WTC11 (cell line): ENCODE measurements at regions not wholly inside any gene's neighbourhood (a gene's known extent, or its start where the extent isn't known, plus 50 kb on each side); places are given as distances from the start of the nearest gene placed in this dataset.

ENCODE experiments used
- ATAC-seq: fragments of 200-7000 bp; cut with Tn5 transposase; 2 replicates; pipeline ENCODE4 v1.10.0; 2021; ENCODE audit warnings: mild to moderate bottlenecking, moderate library complexity
- CTCF ChIA-PET: fragments of 300-600 bp; sonication (Branson Sonifier 250); formaldehyde crosslinking; loops from one replicate; lab custom pipeline; 2021; ENCODE audit warnings: antibody characterized with exemption; lab: Charles Lee
- POLR2A ChIA-PET: fragments of 350-600 bp; sonication (Branson Sonifier 250); formaldehyde crosslinking; loops from one replicate; lab custom pipeline; 2021; ENCODE audit warnings: antibody characterized with exemption; lab: Charles Lee
- DNase-seq: peaks from one replicate; pipeline ENCODE4 v3.0.0; 2021; ENCODE audit warnings: low spot score
- H3K27ac Mint-ChIP-seq: 2 replicates; pipeline ENCODE4 v1.8.0; 2021; ENCODE audit warnings: mixed read lengths
- H3K27me3 Mint-ChIP-seq: 2 replicates; pipeline ENCODE4 v1.8.0; 2021; ENCODE audit warnings: low read depth, mild to moderate bottlenecking, moderate library complexity, mixed read lengths
- H3K36me3 Mint-ChIP-seq: 2 replicates; pipeline ENCODE4 v1.8.0; 2021; ENCODE audit warnings: mixed read lengths
- H3K4me1 Mint-ChIP-seq: 2 replicates; pipeline ENCODE4 v1.8.0; 2022; ENCODE audit warnings: mixed read lengths
- H3K4me3 Mint-ChIP-seq: 2 replicates; pipeline ENCODE4 v1.8.0; 2021; ENCODE audit warnings: mild to moderate bottlenecking, moderate library complexity, mixed read lengths
- H3K9me3 Mint-ChIP-seq: 2 replicates; pipeline ENCODE4 v1.8.0; 2021; ENCODE audit warnings: mixed read lengths
- AR ChIP-seq: fragments of 250-450 bp; sonication (Bioruptor Pico); IDR thresholded peaks from 2 replicates; pipeline ENCODE4 v1.9.0; 2021; ENCODE audit warnings: mild to moderate bottlenecking
- CBFB ChIP-seq: sonication (generic); formaldehyde crosslinking; IDR thresholded peaks from 2 replicates; pipeline ENCODE4 v1.8.1; 2022; ENCODE audit warnings: mild to moderate bottlenecking, low read depth, missing genetic modification reagents
- GABPB1 ChIP-seq: sonication (generic); formaldehyde crosslinking; IDR thresholded peaks from 2 replicates; pipeline ENCODE4 v1.8.1; 2023; ENCODE audit warnings: mild to moderate bottlenecking, missing genetic modification reagents
- KAT7 ChIP-seq: sonication (generic); formaldehyde crosslinking; IDR thresholded peaks from 2 replicates; pipeline ENCODE4 v1.8.1; 2023; ENCODE audit warnings: missing genetic modification reagents, mild to moderate bottlenecking, borderline replicate concordance
- MAX ChIP-seq: sonication (generic); formaldehyde crosslinking; IDR thresholded peaks from 2 replicates; pipeline ENCODE4 v1.8.0; 2022; ENCODE audit warnings: mild to moderate bottlenecking, missing genetic modification reagents
- RELA ChIP-seq: sonication (generic); formaldehyde crosslinking; IDR thresholded peaks from 2 replicates; pipeline ENCODE4 v1.8.1; 2022; ENCODE audit warnings: missing genetic modification reagents, mild to moderate bottlenecking, borderline replicate concordance
- TCF7 ChIP-seq: sonication (generic); formaldehyde crosslinking; IDR thresholded peaks from 2 replicates; pipeline ENCODE4 v1.8.0; 2022; ENCODE audit warnings: mild to moderate bottlenecking, low read depth, missing genetic modification reagents, moderate library complexity
- TEAD1 ChIP-seq: sonication (generic); formaldehyde crosslinking; IDR thresholded peaks from 2 replicates; pipeline ENCODE4 v1.8.0; 2022; ENCODE audit warnings: mild to moderate bottlenecking, missing genetic modification reagents
- ZNF138 ChIP-seq: sonication (generic); formaldehyde crosslinking; conservative IDR thresholded peaks from 2 replicates; pipeline ENCODE4 v1.8.1; 2022; ENCODE audit warnings: mild to moderate bottlenecking, moderate library complexity, missing genetic modification reagents
- ZNF396 ChIP-seq: fragments of 250-450 bp; sonication (Bioruptor Pico); IDR thresholded peaks from 2 replicates; pipeline ENCODE4 v1.8.0; 2021; ENCODE audit warnings: mild to moderate bottlenecking, moderate library complexity, borderline replicate concordance
- ZNF416 ChIP-seq: fragments of 250-450 bp; sonication (Bioruptor Pico); IDR thresholded peaks from 2 replicates; pipeline ENCODE4 v1.9.0; 2021; ENCODE audit warnings: mild to moderate bottlenecking, inconsistent platforms
- TF ChIP-seq, protein P1 (sequence below): fragments of 200-600 bp; IDR thresholded peaks from 2 replicates; pipeline ENCODE4 v1.8.0; 2022; ENCODE audit warnings: antibody characterized with exemption
- TF ChIP-seq, protein P2 (sequence below): sonication (generic); formaldehyde crosslinking; IDR thresholded peaks from 2 replicates; pipeline ENCODE4 v1.8.1; 2023; ENCODE audit warnings: mild to moderate bottlenecking, missing genetic modification reagents, borderline replicate concordance
- TF ChIP-seq, protein P3 (sequence below): sonication (generic); formaldehyde crosslinking; IDR thresholded peaks from 2 replicates; pipeline ENCODE4 v1.8.1; 2022; ENCODE audit warnings: missing genetic modification reagents, borderline replicate concordance
- TF ChIP-seq, protein P4 (sequence below): sonication (generic); formaldehyde crosslinking; IDR thresholded peaks from 2 replicates; pipeline ENCODE4 v1.8.0; 2023; ENCODE audit warnings: mild to moderate bottlenecking, missing genetic modification reagents
- TF ChIP-seq, protein P5 (sequence below): fragments of 250-450 bp; sonication (Bioruptor Pico); IDR thresholded peaks from 2 replicates; pipeline ENCODE4 v1.9.0; 2021; ENCODE audit warnings: moderate library complexity, mild to moderate bottlenecking, inconsistent platforms, borderline replicate concordance

DNA sequence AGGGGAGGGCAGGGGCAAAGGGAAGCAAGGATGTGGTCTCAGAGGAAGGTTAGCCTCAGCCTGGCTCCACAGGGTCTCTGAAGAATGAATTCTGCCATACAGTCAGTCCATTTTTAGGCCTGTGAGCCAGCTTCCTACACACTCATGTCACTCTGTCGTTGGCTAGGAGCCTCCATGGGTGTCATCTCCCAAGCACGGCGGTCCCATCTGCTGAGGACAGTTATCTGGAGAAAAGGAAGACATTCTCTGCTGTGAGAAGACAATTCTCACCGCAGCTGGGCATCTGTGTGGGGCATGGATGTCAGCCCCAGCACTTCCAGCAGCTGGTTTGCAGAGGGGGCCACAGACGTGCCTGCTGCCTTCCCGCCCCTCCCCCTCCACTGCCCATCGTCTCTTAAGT, 167.6 kb downstream of the LINC00237 start (continued):
- TF ChIP-seq, protein P1, sequence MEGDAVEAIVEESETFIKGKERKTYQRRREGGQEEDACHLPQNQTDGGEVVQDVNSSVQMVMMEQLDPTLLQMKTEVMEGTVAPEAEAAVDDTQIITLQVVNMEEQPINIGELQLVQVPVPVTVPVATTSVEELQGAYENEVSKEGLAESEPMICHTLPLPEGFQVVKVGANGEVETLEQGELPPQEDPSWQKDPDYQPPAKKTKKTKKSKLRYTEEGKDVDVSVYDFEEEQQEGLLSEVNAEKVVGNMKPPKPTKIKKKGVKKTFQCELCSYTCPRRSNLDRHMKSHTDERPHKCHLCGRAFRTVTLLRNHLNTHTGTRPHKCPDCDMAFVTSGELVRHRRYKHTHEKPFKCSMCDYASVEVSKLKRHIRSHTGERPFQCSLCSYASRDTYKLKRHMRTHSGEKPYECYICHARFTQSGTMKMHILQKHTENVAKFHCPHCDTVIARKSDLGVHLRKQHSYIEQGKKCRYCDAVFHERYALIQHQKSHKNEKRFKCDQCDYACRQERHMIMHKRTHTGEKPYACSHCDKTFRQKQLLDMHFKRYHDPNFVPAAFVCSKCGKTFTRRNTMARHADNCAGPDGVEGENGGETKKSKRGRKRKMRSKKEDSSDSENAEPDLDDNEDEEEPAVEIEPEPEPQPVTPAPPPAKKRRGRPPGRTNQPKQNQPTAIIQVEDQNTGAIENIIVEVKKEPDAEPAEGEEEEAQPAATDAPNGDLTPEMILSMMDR = no peak
- no peak for TF ChIP-seq RELA (CRISPR knock-in tag)
- TF ChIP-seq KAT7 (CRISPR knock-in tag) = no peak
- no peak for TF ChIP-seq ZNF138 (CRISPR knock-in tag)

- CTCF ChIA-PET = interaction anchor here (1.0 kb wide), 1 partner anchor 78 kb away, joined by 3 read pairs; no protein-coding TSS in a partner anchor
- TF ChIP-seq, protein P2, sequence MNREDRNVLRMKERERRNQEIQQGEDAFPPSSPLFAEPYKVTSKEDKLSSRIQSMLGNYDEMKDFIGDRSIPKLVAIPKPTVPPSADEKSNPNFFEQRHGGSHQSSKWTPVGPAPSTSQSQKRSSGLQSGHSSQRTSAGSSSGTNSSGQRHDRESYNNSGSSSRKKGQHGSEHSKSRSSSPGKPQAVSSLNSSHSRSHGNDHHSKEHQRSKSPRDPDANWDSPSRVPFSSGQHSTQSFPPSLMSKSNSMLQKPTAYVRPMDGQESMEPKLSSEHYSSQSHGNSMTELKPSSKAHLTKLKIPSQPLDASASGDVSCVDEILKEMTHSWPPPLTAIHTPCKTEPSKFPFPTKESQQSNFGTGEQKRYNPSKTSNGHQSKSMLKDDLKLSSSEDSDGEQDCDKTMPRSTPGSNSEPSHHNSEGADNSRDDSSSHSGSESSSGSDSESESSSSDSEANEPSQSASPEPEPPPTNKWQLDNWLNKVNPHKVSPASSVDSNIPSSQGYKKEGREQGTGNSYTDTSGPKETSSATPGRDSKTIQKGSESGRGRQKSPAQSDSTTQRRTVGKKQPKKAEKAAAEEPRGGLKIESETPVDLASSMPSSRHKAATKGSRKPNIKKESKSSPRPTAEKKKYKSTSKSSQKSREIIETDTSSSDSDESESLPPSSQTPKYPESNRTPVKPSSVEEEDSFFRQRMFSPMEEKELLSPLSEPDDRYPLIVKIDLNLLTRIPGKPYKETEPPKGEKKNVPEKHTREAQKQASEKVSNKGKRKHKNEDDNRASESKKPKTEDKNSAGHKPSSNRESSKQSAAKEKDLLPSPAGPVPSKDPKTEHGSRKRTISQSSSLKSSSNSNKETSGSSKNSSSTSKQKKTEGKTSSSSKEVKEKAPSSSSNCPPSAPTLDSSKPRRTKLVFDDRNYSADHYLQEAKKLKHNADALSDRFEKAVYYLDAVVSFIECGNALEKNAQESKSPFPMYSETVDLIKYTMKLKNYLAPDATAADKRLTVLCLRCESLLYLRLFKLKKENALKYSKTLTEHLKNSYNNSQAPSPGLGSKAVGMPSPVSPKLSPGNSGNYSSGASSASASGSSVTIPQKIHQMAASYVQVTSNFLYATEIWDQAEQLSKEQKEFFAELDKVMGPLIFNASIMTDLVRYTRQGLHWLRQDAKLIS (CRISPR knock-in tag) = no peak
- TF ChIP-seq ZNF416 (no peak), AR (CRISPR knock-in tag) (no peak), ZNF396 (no peak), GABPB1 (CRISPR knock-in tag) (no peak), TEAD1 (CRISPR knock-in tag) (no peak), CBFB (CRISPR knock-in tag) (no peak), TCF7 (no peak), MAX (CRISPR knock-in tag) (no peak)
- TF ChIP-seq, protein P3, sequence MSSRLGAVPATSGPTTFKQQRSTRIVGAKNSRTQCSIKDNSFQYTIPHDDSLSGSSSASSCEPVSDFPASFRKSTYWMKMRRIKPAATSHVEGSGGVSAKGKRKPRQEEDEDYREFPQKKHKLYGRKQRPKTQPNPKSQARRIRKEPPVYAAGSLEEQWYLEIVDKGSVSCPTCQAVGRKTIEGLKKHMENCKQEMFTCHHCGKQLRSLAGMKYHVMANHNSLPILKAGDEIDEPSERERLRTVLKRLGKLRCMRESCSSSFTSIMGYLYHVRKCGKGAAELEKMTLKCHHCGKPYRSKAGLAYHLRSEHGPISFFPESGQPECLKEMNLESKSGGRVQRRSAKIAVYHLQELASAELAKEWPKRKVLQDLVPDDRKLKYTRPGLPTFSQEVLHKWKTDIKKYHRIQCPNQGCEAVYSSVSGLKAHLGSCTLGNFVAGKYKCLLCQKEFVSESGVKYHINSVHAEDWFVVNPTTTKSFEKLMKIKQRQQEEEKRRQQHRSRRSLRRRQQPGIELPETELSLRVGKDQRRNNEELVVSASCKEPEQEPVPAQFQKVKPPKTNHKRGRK (CRISPR knock-in tag) = no peak
- TF ChIP-seq, protein P4, sequence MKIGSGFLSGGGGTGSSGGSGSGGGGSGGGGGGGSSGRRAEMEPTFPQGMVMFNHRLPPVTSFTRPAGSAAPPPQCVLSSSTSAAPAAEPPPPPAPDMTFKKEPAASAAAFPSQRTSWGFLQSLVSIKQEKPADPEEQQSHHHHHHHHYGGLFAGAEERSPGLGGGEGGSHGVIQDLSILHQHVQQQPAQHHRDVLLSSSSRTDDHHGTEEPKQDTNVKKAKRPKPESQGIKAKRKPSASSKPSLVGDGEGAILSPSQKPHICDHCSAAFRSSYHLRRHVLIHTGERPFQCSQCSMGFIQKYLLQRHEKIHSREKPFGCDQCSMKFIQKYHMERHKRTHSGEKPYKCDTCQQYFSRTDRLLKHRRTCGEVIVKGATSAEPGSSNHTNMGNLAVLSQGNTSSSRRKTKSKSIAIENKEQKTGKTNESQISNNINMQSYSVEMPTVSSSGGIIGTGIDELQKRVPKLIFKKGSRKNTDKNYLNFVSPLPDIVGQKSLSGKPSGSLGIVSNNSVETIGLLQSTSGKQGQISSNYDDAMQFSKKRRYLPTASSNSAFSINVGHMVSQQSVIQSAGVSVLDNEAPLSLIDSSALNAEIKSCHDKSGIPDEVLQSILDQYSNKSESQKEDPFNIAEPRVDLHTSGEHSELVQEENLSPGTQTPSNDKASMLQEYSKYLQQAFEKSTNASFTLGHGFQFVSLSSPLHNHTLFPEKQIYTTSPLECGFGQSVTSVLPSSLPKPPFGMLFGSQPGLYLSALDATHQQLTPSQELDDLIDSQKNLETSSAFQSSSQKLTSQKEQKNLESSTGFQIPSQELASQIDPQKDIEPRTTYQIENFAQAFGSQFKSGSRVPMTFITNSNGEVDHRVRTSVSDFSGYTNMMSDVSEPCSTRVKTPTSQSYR (CRISPR knock-in tag) = no peak
- TF ChIP-seq, protein P5, sequence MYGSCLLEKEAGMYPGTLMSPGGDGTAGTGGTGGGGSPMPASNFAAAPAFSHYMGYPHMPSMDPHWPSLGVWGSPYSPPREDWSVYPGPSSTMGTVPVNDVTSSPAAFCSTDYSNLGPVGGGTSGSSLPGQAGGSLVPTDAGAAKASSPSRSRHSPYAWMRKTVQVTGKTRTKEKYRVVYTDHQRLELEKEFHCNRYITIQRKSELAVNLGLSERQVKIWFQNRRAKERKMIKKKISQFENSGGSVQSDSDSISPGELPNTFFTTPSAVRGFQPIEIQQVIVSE = no peak
These were observed 168.0 kb downstream of the LINC00237 start for GRCh38 chr20:20938131-20938530.

More at GRCh38 chr20:20938131-20938530, 168.0 kb downstream of the LINC00237 start:
- no peak overlapping the region for H3K27ac Mint-ChIP-seq
- no peaks in the 10 kb centered on the region for H3K27me3 Mint-ChIP-seq
- H3K36me3 Mint-ChIP-seq = no peaks in the 10 kb centered on the region
- DNase-seq = no peak
- H3K4me1 Mint-ChIP-seq = no peaks in the 10 kb centered on the region
- H3K9me3 Mint-ChIP-seq = no peaks in the 10 kb centered on the region; the same call in 1 of the 2 replicates
- POLR2A ChIA-PET = no interaction called here
- no peak overlapping the region for H3K4me3 Mint-ChIP-seq
- no peak for ATAC-seq
